H1 (cell line): ENCODE measurements at regions not wholly inside any gene's neighbourhood (a gene's known extent, or its start where the extent isn't known, plus 50 kb on each side); places are given as distances from the start of the nearest gene placed in this dataset.

Experiments
- CTCF ChIA-PET: fragments of 300-600 bp; sonication (Branson Sonifier 250); formaldehyde crosslinking; loops from one replicate; lab custom pipeline; 2021; ENCODE audit not compliant: partially characterized antibody; lab: Charles Lee
- POLR2A ChIA-PET: fragments of 300-600 bp; sonication (Branson Sonifier 250); formaldehyde crosslinking; loops from one replicate; lab custom pipeline; 2021; ENCODE audit warnings: inconsistent platforms; ENCODE audit not compliant: partially characterized antibody; lab: Charles Lee
- DNase-seq, 2 experiments: peaks; one replicate each; pipeline versions ENCODE4 v3.0.0 to v3.0.0-alpha.2; 2010 to 2022; ENCODE audit warnings: low spot score in 2 of 2, low read depth in 1 of 2, mixed read lengths in 1 of 2
- FAIRE-seq: peaks from 2 replicates; lab custom pipeline; 2011; peaks lifted over from hg19 to GRCh38; lab: Jason Lieb, UNC
- H2AFZ ChIP-seq: 2 replicates; pipeline ENCODE4 v1.8.1; 2012; ENCODE audit warnings: low read length, inconsistent platforms
- H2AK5ac ChIP-seq: 2 replicates; pipeline ENCODE4 v1.6.1; 2013; ENCODE audit warnings: low read depth, low read length
- H2BK120ac ChIP-seq: replicated peaks from 2 replicates; pipeline ENCODE3; 2013; ENCODE audit warnings: low read depth, low read length, inconsistent platforms
- H2BK12ac ChIP-seq: 2 replicates; pipeline ENCODE4 v1.6.1; 2013; ENCODE audit warnings: low read depth, low read length
- H2BK15ac ChIP-seq: 2 replicates; pipeline ENCODE4 v1.6.1; 2013; ENCODE audit warnings: low read length
- H2BK20ac ChIP-seq: 2 replicates; pipeline ENCODE4 v1.6.1; 2013; ENCODE audit warnings: low read length
- H2BK5ac ChIP-seq: 2 replicates; pipeline ENCODE4 v1.6.1; 2013; ENCODE audit warnings: low read depth, low read length
- H3K14ac ChIP-seq: 2 replicates; pipeline ENCODE4 v1.6.1; 2013; ENCODE audit warnings: inconsistent platforms; ENCODE audit not compliant: insufficient read length
- H3K18ac ChIP-seq: 2 replicates; pipeline ENCODE4 v1.6.1; 2013; ENCODE audit warnings: low read length; ENCODE audit errors: extremely low read depth
- H3K23ac ChIP-seq: 2 replicates; pipeline ENCODE4 v1.6.1; 2013; ENCODE audit warnings: inconsistent platforms; ENCODE audit not compliant: insufficient read length
- H3K23me2 ChIP-seq: 2 replicates; pipeline ENCODE4 v1.6.1; 2013; ENCODE audit warnings: low read depth, low read length
- H3K27ac ChIP-seq: 2 replicates; pipeline ENCODE4 v1.6.1; 2011; ENCODE audit warnings: low read depth, low read length, inconsistent platforms
- H3K27me3 ChIP-seq, 4 experiments: replicated peaks in 1 of 4; 1 replicate in 1 of 4; 2 replicates in 3 of 4; pipeline versions ENCODE4 v1.6.1 to v1.8.1; 2011 to 2013; ENCODE audit warnings: low read length in 3 of 4, mild to moderate bottlenecking in 3 of 4, inconsistent platforms in 2 of 4, mixed read lengths in 2 of 4, moderate library complexity in 1 of 4; ENCODE audit not compliant: control insufficient read depth in 3 of 4, insufficient read depth in 3 of 4; ENCODE audit errors: extremely low read depth in 1 of 4
- H3K36me3 ChIP-seq, 4 experiments: 2 replicates each; pipeline versions ENCODE4 v1.6.1 to v1.8.1; 2011 to 2013; ENCODE audit warnings: mild to moderate bottlenecking in 4 of 4, low read length in 3 of 4, moderate library complexity in 2 of 4, control low read depth in 1 of 4, inconsistent platforms in 1 of 4; ENCODE audit not compliant: insufficient read depth in 4 of 4, control insufficient read depth in 2 of 4
- H3K4ac ChIP-seq: replicated peaks from 2 replicates; pipeline ENCODE3; 2013; ENCODE audit warnings: low read length, low read depth, mixed read lengths, inconsistent platforms; ENCODE audit not compliant: insufficient read length
- H3K4me1 ChIP-seq, 4 experiments: replicated peaks in 1 of 4; 1 replicate in 1 of 4; 2 replicates in 3 of 4; pipeline versions ENCODE4 v1.6.1 to v1.8.1; 2011 to 2013; ENCODE audit warnings: low read length in 3 of 4, inconsistent platforms in 2 of 4, mixed read lengths in 1 of 4; ENCODE audit not compliant: insufficient read depth in 4 of 4, control insufficient read depth in 3 of 4
- H3K4me2 ChIP-seq, 2 experiments: 2 replicates each; pipeline versions ENCODE4 v1.6.1 to v1.8.1; 2011 to 2013; ENCODE audit warnings: low read depth in 2 of 2, low read length in 2 of 2, control low read depth in 1 of 2, inconsistent platforms in 1 of 2, mild to moderate bottlenecking in 1 of 2; ENCODE audit not compliant: insufficient read depth in 1 of 2
- H3K4me3 ChIP-seq, 4 experiments: fragments of 200-600, 300-600 bp in 1 of 4; sonication (generic), shearing (Covaris generic), sonication (Bioruptor Twin) in 1 of 4; 2 replicates each; pipeline versions ENCODE4 v1.5.1 to v1.8.1; 2011 to 2016; ENCODE audit warnings: low read length in 4 of 4, low read depth in 3 of 4, control low read depth in 2 of 4, inconsistent platforms in 2 of 4, mild to moderate bottlenecking in 2 of 4, mixed read lengths in 1 of 4, moderate library complexity in 1 of 4; ENCODE audit not compliant: insufficient read depth in 2 of 4; ENCODE audit errors: extremely low read depth in 1 of 4
- H3K56ac ChIP-seq: replicated peaks from 2 replicates; pipeline ENCODE3; 2013; ENCODE audit warnings: low read depth, mild to moderate bottlenecking, mixed read lengths, low read length, inconsistent platforms; ENCODE audit not compliant: insufficient read length
- H3K79me1 ChIP-seq: 2 replicates; pipeline ENCODE4 v1.6.1; 2013; ENCODE audit warnings: low read depth, low read length, control low read depth
- H3K79me2 ChIP-seq, 2 experiments: 2 replicates each; pipeline versions ENCODE4 v1.6.1 to v1.8.1; 2012 to 2013; ENCODE audit warnings: low read length in 2 of 2, mild to moderate bottlenecking in 2 of 2, inconsistent platforms in 1 of 2; ENCODE audit not compliant: insufficient read depth in 2 of 2, control insufficient read depth in 1 of 2
- H3K9ac ChIP-seq, 4 experiments: replicated peaks in 1 of 4; 1 replicate in 1 of 4; 2 replicates in 3 of 4; pipeline versions ENCODE4 v1.6.1 to v1.8.1; 2011 to 2013; ENCODE audit warnings: low read depth in 3 of 4, low read length in 3 of 4, control low read depth in 2 of 4, mild to moderate bottlenecking in 2 of 4, moderate library complexity in 2 of 4, inconsistent platforms in 1 of 4; ENCODE audit errors: extremely low read depth in 1 of 4
- H3K9me3 ChIP-seq, 2 experiments: 2 replicates each; pipeline versions ENCODE4 v1.6.1 to v1.8.1; 2012 to 2013; ENCODE audit warnings: mild to moderate bottlenecking in 2 of 2, moderate library complexity in 2 of 2, control low read depth in 1 of 2, inconsistent platforms in 1 of 2, low read depth in 1 of 2, low read length in 1 of 2, mixed read lengths in 1 of 2; ENCODE audit not compliant: insufficient read depth in 2 of 2
- H4K20me1 ChIP-seq, 2 experiments: replicated peaks in 1 of 2; 2 replicates each; pipeline versions ENCODE3 to v1.8.1; 2011 to 2013; ENCODE audit warnings: inconsistent platforms in 2 of 2, low read length in 2 of 2, mild to moderate bottlenecking in 1 of 2; ENCODE audit not compliant: insufficient read depth in 2 of 2, control insufficient read depth in 1 of 2
- H4K5ac ChIP-seq: 2 replicates; pipeline ENCODE4 v1.6.1; 2013; ENCODE audit warnings: low read length, low read depth, mixed read lengths, inconsistent platforms; ENCODE audit not compliant: insufficient read length
- H4K8ac ChIP-seq: 2 replicates; pipeline ENCODE4 v1.8.0; 2013; ENCODE audit warnings: mild to moderate bottlenecking, moderate library complexity, low read length, inconsistent platforms; ENCODE audit not compliant: insufficient read depth; ENCODE audit errors: extremely low read depth
- H4K91ac ChIP-seq: replicated peaks from 2 replicates; pipeline ENCODE3; 2013; ENCODE audit warnings: low read length, mixed read lengths, inconsistent platforms; ENCODE audit not compliant: insufficient read length
- RAD21 ChIP-seq, 2 experiments: IDR thresholded peaks in 1 of 2; conservative IDR thresholded peaks in 1 of 2; 2 replicates each; pipeline ENCODE4 v1.6.1; 2011; ENCODE audit warnings: low read depth in 2 of 2, low read length in 2 of 2, improper control_type of control experiment in 1 of 2, inconsistent platforms in 1 of 2, mild to moderate bottlenecking in 1 of 2, moderate library complexity in 1 of 2
- WGBS, 2 experiments: shearing (Covaris generic) in 1 of 2; methylation state at CpG; one replicate each; pipeline versions ENCODE4 v1.1.6 to v1.1.7; 2013 to 2015; ENCODE audit warnings: low lambda C conversion rate in 2 of 2, mixed read lengths in 2 of 2, inconsistent platforms in 1 of 2, low coverage in 1 of 2, missing lambda C conversion rate in 1 of 2; ENCODE audit not compliant: insufficient replicate concordance in 2 of 2, insufficient coverage in 1 of 2, insufficient read length in 1 of 2; ENCODE audit errors: extremely low coverage in 1 of 2, missing lambda C conversion rate in 1 of 2; 5-methylcytosine and 5-hydroxymethylcytosine counted together

DNA sequence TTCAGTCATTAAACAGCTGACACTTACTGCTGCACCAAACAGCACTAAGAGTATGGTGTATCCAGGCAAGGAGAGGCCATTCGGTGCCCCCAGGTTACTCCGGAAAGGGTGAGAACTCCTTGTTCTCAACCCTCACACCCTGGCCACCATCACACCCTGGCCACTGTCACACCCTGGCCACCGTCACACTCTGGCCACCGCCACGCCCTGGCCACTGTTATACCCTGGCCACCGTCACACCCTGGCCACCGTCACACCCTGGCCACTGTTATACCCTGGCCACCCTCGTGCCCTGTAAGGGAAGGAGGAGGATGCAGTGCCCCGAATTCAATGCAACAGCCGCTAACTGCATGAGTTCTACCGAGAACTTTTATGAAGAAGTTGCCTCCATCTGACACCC lies 644.4 kb downstream of the TBC1D22A start:
- H3K36me3 ChIP-seq, result no peaks in the 10 kb centered on the region
- H2BK15ac ChIP-seq, result no peak overlapping the region
- no peak overlapping the region for H3K4me3 ChIP-seq
- H3K4me2 ChIP-seq, result no peak overlapping the region
- no peak overlapping the region for H2BK120ac ChIP-seq
- no peak overlapping the region for H2AFZ ChIP-seq
- POLR2A ChIA-PET, result no interaction called here
- no peaks in the 10 kb centered on the region for H3K79me1 ChIP-seq
- no peak overlapping the region for H3K23ac ChIP-seq
- H3K9me3 ChIP-seq, result peaks cover 86 to 99% of the 10 kb centered on the region in 2 experiments
- no peak overlapping the region for H2BK20ac ChIP-seq
- no peak overlapping the region for H3K56ac ChIP-seq
- no peak overlapping the region for H2BK5ac ChIP-seq
- H3K4ac ChIP-seq, result no peak overlapping the region
- no peak overlapping the region for H2BK12ac ChIP-seq
- H3K14ac ChIP-seq, result no peak overlapping the region
- no peak overlapping the region for H3K9ac ChIP-seq
- H3K27me3 ChIP-seq, result no peaks in the 10 kb centered on the region
- no peak overlapping the region for H2AK5ac ChIP-seq
- FAIRE-seq (no peak), DNase-seq (no peak)
- no peaks in the 10 kb centered on the region for H3K23me2 ChIP-seq
- H4K20me1 ChIP-seq, result no peaks in the 10 kb centered on the region
- no peaks in the 10 kb centered on the region for H3K4me1 ChIP-seq
- CTCF ChIA-PET, result no interaction called here
- H4K91ac ChIP-seq, result no peak overlapping the region
- H3K27ac ChIP-seq, result no peak overlapping the region
- no peak overlapping the region for H3K18ac ChIP-seq
- 80% methylated on average over 11 of the region's 11 CpGs; no CpG with 5 or more reads in 1 of the 2 experiments for WGBS, 2 experiments
- H3K79me2 ChIP-seq, result no peaks in the 10 kb centered on the region
- H4K8ac ChIP-seq, result no peak overlapping the region
- H4K5ac ChIP-seq, result no peak overlapping the region
- no peak for TF ChIP-seq RAD21 (IDR thresholded peaks at IDR 0.05 in 1 of 2, conservative IDR thresholded peaks at IDR 0.05 in 1 of 2; ENCODE audit: low read depth in 2 of 2, low read length in 2 of 2)
